NCI-H345 (cell line): ENCODE measurements at regions not wholly inside any gene's neighbourhood (a gene's known extent, or its start where the extent isn't known, plus 50 kb on each side); places are given as distances from the start of the nearest gene placed in this dataset.

Source experiments
- DNase-seq: peaks from one replicate; lab custom pipeline; 2025; lab: John Stamatoyannopoulos, UW

DNA sequence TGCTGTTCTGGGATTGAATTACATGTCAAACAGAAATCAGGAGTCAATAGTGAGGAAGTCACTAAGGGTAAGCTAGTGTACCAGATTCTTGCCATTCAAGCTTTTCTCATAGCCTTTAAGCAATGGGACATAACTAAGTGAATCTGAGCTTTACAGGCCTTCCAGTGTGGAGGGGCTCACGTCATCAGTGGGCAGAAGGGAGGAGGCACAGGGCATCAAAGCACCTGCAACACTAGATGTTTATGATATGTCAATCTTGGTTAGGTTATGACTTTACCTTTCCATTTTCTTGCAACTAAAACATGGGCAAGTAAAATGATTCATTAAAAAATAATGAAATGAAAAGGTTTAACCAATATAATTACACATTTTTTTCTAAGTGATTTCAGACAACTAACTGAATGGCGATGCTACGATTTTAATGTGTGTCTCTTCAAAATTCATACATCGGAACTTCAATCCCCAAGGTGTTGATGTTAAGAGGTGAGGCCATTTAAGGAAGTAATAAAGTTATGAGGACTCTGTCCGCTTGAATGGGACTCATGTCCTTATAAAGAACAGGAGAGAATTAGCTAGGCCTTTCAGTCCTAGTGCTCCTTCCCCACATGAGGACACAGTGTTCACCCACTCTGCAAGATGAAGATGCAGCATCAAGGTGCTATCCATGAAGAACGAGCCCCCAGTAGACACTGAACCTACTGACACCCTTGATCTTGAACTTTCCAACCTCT is 1169.2 kb upstream of the NXPH2 start:
- DNase-seq: no peak

DNA sequence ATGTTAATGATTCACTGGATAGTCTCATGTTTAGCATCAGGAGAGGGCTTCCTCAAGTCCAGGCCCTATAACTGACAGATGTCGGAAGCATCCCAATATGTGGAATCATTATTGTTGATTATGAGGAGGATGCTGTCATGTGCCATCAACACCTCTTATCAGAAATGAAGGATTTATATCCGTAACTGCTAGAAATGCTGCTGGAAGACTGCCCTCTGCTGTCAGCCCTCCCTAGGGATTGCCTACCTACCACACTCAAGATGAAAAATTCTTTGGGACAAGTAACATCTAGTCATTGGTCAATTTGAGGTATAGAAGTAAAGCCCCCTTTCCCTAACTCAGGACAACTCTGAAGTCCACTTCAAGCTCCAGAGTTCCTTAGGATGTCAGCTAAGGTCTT is 1166.5 kb upstream of the NXPH2 start:
- no peak for DNase-seq

GRCh38 chr2:139940686-139941085 is 1160.5 kb upstream of the NXPH2 start:
- no peak for DNase-seq

- no peak for DNase-seq
Measured at GRCh38 chr2:139925903-139926302, 1145.7 kb upstream of the NXPH2 start.

DNA sequence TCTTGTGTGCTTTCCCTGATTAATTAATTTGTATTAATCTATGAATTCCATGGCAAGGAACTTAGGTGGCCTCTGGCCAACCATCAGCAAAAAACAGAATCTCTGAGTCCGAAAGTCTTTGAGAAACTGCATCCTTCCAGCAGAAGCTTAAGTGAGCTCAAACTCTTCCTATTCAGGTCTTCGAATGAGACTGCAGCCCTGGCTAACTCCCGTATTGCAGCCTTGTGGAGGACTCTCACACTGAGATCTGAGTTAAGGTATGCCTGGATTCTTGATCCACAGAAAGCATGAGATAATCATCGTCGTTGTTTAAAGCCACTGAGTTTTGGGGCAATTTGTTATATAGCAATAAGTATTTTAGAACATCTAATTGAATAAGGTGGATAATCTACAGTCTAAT is 1143.9 kb upstream of the NXPH2 start:
- DNase-seq: no peak

DNA sequence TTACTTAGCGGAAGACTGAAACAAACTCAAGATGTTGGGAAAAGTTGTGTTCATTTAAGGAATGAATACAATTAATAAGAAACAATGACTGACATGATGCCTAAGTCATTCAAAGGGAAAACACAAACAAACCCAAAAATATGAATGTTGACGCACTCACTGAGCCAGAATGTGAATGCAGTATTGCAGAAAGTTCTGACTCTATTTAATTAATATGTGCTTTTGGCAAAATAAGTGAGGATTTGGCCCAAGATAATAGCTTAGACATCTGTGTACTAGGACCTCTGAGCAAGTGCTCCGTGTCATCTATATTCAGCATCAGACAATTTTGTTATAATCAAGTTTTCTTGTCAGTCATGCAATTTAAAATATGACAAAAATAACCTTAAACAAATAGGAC is 1138.8 kb upstream of the NXPH2 start:
- no peak for DNase-seq

GRCh38 chr2:139917690-139918384 is 1137.6 kb upstream of the NXPH2 start:
- no peak for DNase-seq

DNA sequence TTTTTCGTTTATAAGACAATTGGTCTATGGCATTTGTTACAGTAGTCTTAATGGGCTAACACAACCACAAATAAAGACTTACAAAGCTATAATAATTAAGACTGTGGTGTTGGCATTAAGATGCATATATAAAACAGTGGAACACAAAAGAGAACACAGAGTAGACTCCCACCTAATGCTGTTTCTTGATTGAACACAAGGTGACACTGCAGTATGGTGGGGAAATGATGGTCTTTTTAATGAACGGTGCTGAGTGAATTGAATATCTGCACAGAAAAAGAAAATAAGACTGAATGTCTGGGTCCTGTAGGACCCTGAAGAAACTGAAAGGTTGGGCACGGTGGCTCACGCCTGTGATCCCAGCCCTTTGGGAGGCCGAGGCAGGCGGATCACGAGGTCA is 1136.6 kb upstream of the NXPH2 start:
- no peak for DNase-seq

GRCh38 chr2:139911160-139911559 is 1131.0 kb upstream of the NXPH2 start:
- DNase-seq: no peak

- no peak for DNase-seq
Measured at GRCh38 chr2:139909136-139909535, 1128.9 kb upstream of the NXPH2 start.

DNA sequence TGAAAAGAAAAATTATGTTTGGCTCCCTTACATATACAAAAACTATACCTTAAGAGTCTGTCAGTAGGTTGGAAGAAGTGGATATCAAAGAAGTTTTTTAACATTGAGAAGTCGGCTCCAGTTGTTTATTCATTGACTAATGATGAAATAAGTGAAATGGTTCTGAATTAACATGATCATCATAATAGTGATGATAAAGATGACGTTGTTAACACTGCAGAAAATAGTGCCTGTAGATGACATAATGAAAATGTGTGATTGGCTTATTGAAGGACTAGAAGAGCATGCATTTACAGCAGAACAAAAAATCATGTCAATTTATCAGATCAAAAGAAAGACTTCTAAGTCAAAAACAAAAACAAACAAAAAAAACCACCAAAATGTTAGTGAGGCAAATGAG is 1125.4 kb upstream of the NXPH2 start:
- no peak for DNase-seq

DNA sequence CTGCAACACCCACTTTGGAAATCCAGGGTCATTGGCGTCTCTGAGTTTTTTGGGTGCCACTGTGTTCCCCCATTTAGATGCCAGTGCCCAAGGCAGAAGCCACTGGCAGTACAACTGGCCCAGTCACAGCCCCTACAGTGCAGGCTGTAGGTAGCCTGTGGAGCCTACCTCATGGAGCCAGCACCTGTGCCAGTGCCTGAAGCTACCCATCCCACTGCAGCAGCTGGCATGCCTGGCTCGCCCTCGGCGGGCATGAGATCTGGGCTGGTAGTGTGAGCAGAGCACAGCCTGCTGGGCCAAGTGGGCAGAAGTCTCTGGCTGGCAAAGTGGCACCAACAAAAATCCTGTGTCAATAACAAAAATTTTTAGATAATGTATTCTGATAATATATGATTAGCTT is 1111.4 kb upstream of the NXPH2 start:
- DNase-seq: no peak

DNA sequence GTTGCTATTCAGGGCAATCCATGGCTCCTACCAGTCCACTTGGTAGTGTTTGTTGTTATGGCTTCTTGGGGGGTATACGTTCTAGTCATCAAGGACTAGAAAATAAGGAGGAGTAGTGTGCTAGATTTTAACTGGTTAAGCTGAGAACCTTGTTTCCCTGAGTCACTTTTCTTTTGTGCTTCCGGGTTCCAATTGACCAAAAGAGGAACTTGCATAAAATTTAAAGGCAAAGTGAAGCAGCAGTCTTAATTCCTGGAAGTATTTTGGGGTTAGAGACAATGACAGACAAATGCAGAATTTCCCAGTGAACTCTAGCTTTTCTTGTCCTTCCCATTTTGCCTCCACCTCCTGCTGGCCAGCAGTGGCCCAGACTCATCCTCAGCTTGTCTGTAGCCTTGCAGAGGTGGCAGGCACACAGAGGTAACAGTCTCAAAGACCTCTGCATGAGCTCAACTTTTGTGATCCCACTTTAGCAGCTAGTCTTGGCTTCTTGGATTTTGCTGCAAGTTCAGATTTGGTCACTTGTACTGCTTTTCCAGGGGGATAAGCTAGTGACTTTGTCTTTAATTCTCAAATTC is 1105.8 kb upstream of the NXPH2 start:
- no peak for DNase-seq

GRCh38 chr2:139876964-139877363 is 1096.8 kb upstream of the NXPH2 start:
- DNase-seq: no peak

GRCh38 chr2:139876321-139876720 is 1096.1 kb upstream of the NXPH2 start:
- no peak for DNase-seq

- DNase-seq: no peak
Measured at GRCh38 chr2:139872503-139872902, 1092.3 kb upstream of the NXPH2 start.

DNA sequence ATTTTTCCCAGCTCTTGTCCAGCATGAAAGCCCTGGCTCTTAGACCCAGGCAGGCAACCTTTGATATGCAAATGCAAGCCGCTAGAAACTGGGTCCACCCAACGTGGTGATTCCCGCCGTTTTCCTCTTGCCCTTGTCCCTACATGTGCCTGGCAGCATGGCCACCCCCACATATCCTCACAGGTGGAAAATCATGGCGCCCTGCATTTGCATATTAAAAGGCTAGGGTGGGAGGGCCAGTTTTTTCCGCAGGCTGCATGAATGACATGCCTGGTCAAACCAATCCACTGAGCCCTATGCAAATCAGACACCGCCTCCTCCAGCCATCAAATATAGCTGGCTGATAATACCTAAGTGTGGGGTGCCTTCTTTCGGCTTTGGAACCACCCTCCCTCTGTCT is 1091.8 kb upstream of the NXPH2 start:
- no peak for DNase-seq

- DNase-seq: no peak
Measured at GRCh38 chr2:139867601-139868226, 1087.5 kb upstream of the NXPH2 start.

GRCh38 chr2:139864821-139865302 is 1084.7 kb upstream of the NXPH2 start:
- DNase-seq: no peak

DNA sequence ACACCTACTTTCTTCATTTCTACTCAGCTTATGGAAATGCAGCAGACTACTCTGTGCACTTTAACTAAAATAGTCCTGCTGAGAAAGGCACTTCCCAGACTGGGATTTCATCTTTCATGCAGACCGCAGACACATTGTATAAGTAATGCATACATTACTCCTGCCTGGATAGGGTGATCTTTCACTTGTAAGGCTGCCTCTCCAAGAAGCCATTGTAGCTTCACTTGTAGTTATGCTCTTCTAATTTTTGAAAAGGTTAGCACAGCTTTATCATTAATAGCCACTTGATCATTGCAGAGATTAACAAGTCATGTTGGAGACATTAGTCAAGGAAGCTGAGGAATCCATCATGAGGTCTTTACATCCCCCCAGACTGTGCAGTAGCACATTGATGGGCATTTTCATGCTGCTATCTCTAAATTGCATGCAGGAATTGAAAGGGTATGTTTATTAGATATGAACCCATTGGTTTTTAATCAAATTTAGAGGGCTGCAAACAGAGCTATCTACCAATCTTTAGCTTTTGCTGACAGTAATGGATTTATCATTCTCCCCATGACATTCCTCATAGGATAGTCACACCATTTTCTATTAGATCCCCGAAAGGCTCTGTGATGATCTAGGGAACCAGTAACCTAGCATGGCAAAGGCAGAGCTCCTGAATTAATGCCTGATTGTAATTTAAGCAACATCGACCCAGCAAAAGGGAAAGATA is 1074.7 kb upstream of the NXPH2 start:
- no peak for DNase-seq

DNA sequence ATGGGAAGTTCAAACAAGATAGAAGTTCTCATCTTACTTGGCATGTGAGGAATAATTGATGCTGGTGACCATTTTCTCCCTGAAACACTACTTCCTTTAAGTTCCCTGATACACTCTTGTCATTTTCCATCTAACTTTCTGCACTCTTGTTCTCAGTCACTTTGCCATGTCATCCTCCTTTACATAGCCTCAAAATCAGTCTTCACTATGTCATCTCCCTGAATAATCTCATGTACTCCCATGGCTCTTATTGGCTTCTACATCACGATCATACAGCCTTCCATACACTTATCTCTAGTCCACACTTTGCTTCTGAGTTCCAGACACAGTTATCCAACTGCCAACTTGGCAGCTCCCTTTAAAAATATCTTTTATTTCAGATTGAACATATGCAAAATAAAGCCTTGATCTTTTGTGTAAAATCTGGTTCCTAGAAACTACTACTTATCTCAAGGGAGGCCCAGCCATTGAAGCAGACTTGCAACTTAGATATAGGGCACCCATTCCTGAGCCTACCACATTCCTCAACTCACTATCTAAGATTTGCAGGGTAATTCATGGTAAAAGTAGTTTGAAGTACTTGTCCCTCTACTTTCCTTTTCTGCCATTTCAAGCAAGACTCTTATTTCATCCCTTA is 1070.2 kb upstream of the NXPH2 start:
- no peak for DNase-seq

GRCh38 chr2:139836769-139837168 is 1056.6 kb upstream of the NXPH2 start:
- DNase-seq: no peak
